ENCODE measurements at regions not wholly inside any gene's neighbourhood (a gene's known extent, or its start where the extent isn't known, plus 50 kb on each side); places are given as distances from the start of the nearest gene placed in this dataset.

DNA sequence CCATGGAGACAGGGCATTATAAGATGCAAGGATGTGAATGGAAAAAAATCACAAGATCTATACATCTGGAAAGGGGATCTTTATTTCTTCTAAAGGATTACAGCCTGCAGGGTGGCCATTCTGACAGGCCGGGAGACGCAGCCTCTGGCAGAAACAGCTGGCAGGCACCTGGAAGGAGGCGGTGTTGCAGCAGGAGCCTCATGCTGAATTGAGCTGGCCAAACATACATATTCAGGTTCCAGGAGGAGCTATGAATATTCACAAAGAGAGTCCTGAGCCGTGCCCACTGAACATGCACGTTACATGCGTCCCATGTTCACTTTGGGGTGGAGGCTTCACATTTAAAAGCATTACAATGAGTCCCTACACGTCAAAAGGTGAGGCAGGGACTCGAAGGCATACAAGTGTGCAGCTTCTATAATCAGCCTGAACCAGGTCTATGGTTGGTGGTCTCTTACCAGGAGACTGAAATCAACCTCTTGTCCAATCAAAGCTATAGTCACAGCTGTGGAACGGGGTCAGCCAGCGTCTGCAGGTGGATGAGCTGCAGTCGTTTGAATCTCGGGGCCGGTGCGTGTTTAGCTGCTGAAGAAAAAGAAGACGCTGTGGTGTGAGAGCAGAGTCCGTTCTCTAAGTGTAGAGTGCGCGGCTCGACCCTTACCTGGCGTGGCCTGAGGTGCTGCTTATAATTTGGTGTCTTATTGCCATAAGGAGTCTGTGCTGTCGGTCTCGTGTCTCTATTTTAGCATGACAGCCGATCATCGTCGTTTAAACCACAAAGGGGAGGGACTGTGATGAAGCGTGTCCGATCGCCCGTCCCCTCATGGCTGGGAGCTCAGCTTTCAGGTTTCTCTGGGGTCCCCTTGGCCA lies 183.0 kb downstream of the ETS2 start:
- TF ChIP-seq MAX (IDR thresholded peaks at IDR 0.05; ENCODE audit: low read depth, low read length) (no peak), POLR2A (IDR thresholded peaks at IDR 0.05; ENCODE audit: extremely low read depth, insufficient read length) (no peak)
- TF ChIP-seq, protein P1, sequence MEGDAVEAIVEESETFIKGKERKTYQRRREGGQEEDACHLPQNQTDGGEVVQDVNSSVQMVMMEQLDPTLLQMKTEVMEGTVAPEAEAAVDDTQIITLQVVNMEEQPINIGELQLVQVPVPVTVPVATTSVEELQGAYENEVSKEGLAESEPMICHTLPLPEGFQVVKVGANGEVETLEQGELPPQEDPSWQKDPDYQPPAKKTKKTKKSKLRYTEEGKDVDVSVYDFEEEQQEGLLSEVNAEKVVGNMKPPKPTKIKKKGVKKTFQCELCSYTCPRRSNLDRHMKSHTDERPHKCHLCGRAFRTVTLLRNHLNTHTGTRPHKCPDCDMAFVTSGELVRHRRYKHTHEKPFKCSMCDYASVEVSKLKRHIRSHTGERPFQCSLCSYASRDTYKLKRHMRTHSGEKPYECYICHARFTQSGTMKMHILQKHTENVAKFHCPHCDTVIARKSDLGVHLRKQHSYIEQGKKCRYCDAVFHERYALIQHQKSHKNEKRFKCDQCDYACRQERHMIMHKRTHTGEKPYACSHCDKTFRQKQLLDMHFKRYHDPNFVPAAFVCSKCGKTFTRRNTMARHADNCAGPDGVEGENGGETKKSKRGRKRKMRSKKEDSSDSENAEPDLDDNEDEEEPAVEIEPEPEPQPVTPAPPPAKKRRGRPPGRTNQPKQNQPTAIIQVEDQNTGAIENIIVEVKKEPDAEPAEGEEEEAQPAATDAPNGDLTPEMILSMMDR (IDR thresholded peaks at IDR 0.05; ENCODE audit: low read depth, low read length): no peak
